Neural progenitor cell (in vitro differentiated cells): ENCODE measurements at regions not wholly inside any gene's neighbourhood (a gene's known extent, or its start where the extent isn't known, plus 50 kb on each side); places are given as distances from the start of the nearest gene placed in this dataset.

Source experiments
- EZH2 ChIP-seq: fragments of 200-600 bp; sonication (generic); IDR thresholded peaks from 2 replicates; pipeline ENCODE4 v1.6.1; 2017; ENCODE audit warnings: antibody characterized with exemption, mild to moderate bottlenecking, moderate library complexity
- EZH2phosphoT487 ChIP-seq: fragments of 200-600 bp; sonication (generic); IDR thresholded peaks from 2 replicates; pipeline ENCODE4 v1.6.1; 2017; ENCODE audit warnings: antibody characterized with exemption
- TF ChIP-seq, protein P1 (sequence below): fragments of 200-600 bp; sonication (generic); IDR thresholded peaks from 2 replicates; pipeline ENCODE4 v1.5.1; 2017; ENCODE audit warnings: antibody characterized with exemption, mild to moderate bottlenecking

- TF ChIP-seq, protein P1, sequence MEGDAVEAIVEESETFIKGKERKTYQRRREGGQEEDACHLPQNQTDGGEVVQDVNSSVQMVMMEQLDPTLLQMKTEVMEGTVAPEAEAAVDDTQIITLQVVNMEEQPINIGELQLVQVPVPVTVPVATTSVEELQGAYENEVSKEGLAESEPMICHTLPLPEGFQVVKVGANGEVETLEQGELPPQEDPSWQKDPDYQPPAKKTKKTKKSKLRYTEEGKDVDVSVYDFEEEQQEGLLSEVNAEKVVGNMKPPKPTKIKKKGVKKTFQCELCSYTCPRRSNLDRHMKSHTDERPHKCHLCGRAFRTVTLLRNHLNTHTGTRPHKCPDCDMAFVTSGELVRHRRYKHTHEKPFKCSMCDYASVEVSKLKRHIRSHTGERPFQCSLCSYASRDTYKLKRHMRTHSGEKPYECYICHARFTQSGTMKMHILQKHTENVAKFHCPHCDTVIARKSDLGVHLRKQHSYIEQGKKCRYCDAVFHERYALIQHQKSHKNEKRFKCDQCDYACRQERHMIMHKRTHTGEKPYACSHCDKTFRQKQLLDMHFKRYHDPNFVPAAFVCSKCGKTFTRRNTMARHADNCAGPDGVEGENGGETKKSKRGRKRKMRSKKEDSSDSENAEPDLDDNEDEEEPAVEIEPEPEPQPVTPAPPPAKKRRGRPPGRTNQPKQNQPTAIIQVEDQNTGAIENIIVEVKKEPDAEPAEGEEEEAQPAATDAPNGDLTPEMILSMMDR: no peak
- TF ChIP-seq EZH2: no peak
- no peak for TF ChIP-seq EZH2phosphoT487
Observed at GRCh38 chr11:31872076-31872443, 60.9 kb upstream of the PAX6 start.
